Neuron (in vitro differentiated cells): ENCODE measurements at regions not wholly inside any gene's neighbourhood (a gene's known extent, or its start where the extent isn't known, plus 50 kb on each side); places are given as distances from the start of the nearest gene placed in this dataset.
A peak's percentile ranks its signal among the peaks of the same experiment; 100 is the strongest.
"Not testable (repeated sequence)": the region's sequence is repeated elsewhere in the genome, so short reads cannot be mapped to it uniquely, and the experiment has no call there.

Source experiments
- H2AFZ ChIP-seq: one replicate; pipeline ENCODE4 v1.6.1; 2013; ENCODE audit warnings: low read depth, mild to moderate bottlenecking, inconsistent platforms, low read length, moderate library complexity
- H3K27me3 ChIP-seq: one replicate; pipeline ENCODE4 v1.6.1; 2013; ENCODE audit warnings: low read length; ENCODE audit not compliant: insufficient read depth
- H3K36me3 ChIP-seq: one replicate; pipeline ENCODE4 v1.6.1; 2013; ENCODE audit warnings: low read length; ENCODE audit not compliant: insufficient read depth
- H3K4me1 ChIP-seq: one replicate; pipeline ENCODE4 v1.6.1; 2013; ENCODE audit warnings: low read length; ENCODE audit not compliant: insufficient read depth
- H3K4me3 ChIP-seq: 2 replicates; pipeline ENCODE4 v1.5.1; 2013; ENCODE audit warnings: mild to moderate bottlenecking, low read length, moderate library complexity
- H3K9me3 ChIP-seq: one replicate; pipeline ENCODE4 v1.6.1; 2013; ENCODE audit warnings: low read length

DNA sequence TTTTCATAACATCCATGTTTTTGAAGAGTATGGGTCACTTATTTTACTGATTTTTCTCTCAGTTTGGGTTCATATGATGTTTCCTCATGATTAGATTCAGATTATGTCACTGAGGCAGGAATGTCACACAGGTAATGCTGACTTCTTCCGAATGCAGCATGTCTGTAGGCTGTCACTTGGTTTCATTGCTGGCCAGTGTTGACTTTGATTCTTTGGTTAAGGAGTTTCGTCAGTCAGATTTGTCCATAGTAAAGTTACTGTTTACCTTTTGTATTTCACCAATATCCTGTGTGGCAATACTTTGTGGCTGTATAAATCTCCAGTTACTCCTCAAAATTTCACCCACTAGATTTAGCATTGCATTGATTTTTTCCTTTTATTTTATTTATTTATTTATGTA lies 105.6 kb downstream of the MRPL57 start:
- no peaks in the 10 kb centered on the region for H3K9me3 ChIP-seq
- no peak overlapping the region for H3K4me3 ChIP-seq
- H2AFZ ChIP-seq: no peak overlapping the region
- no peaks in the 10 kb centered on the region for H3K4me1 ChIP-seq
- no peaks in the 10 kb centered on the region for H3K36me3 ChIP-seq
- no peaks in the 10 kb centered on the region for H3K27me3 ChIP-seq

DNA sequence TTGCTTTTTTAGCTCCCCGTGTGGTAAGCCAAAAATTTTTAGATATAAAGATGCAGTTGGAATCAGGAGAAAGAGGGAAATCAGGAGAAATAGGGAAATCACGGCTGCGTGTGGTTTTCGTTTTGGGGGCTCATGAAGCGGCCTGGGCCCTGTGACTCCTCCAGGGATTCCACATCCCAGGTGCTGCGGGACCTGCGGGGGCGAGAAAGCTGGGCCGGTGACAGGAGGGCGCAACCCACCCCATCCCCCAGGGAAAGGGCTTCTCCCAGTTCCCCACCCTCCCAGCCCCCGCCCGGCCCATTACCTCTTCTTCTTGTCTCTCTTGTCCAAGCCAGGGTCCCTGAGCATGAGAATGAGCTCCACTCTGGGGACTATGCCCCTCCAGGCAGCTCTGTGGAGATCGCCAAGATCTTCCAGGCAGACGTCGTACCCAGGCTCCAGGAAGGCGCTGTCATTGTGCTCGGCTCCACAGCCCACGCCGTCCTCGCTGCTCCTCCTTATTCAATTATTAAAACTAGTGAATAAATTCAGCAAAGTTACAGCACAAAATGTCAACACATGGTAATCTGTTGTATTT lies 111.0 kb downstream of the MRPL57 start:
- no peaks in the 10 kb centered on the region for H3K9me3 ChIP-seq
- no peak overlapping the region for H2AFZ ChIP-seq
- H3K36me3 ChIP-seq: no peaks in the 10 kb centered on the region
- H3K4me3 ChIP-seq: no peak overlapping the region
- no peaks in the 10 kb centered on the region for H3K4me1 ChIP-seq
- peaks cover 3% of the 10 kb centered on the region for H3K27me3 ChIP-seq

DNA sequence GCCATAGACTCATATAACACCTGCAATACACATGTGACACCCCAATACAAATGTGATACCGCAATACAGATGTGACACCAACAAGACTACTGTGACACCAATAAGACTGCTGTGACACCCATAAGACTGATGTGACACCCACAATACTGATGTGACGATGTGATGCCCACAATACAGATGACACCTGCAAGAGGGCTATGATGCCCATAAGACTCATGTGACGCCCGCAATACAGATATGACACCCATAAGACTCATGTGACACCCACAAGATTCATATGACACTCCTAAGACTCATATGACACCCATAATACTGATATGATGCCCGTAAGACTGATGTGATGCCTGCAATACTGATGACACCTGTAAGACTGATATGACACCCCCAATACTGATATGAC lies 113.0 kb downstream of the MRPL57 start:
- no peak overlapping the region for H3K4me3 ChIP-seq
- H3K27me3 ChIP-seq: peaks cover 3% of the 10 kb centered on the region
- no peaks in the 10 kb centered on the region for H3K4me1 ChIP-seq
- H3K9me3 ChIP-seq: no peaks in the 10 kb centered on the region
- H3K36me3 ChIP-seq: no peaks in the 10 kb centered on the region
- no peak overlapping the region for H2AFZ ChIP-seq

DNA sequence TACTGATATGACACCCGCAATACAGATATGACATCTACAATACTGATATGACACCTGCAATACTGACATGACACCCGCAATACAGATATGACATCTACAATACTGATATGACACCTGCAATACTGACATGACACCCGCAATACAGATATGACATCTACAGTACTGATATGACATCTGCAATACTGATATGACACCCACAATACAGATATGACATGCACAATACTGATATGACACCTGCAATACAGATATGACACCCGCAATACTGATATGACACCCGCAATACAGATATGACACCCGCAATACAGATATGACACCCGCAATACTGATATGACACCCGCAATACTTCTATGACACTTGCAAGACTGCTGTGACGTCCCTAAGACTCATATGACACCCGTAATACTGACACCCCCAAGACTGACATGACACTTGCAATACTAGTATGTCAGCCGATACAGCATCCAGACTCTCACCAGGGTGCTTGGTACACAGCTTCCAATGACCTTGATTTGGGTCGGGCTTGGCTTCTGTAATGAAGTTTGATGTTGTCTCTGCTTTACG lies 114.1 kb downstream of the MRPL57 start:
- H3K9me3 ChIP-seq, H2AFZ ChIP-seq: not testable (repeated sequence)

DNA sequence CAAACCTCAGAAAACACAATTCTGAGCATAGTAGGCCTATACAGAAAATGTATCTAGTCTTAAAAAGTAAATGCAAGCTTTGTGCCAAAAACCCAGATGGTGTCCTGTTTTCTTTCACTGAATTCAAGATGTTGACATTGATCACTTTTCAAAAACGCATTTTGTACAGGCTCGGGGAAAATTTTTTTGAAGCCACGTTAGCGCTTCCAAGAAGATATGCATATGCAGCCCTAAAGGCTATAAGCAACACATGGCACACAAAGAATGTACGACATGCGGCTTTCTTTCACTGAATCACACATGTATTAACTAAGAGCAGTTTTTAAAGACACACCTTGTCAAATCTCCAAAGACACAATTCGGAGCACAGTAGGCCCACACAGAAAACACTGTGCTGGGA lies 115.4 kb downstream of the MRPL57 start:
- Histone ChIP-seq H3K36me3 (no peaks in the 10 kb centered on the region), H3K4me3 (no peak overlapping the region), H3K4me1 (peaks cover 3% of the 10 kb centered on the region), H3K9me3 (no peaks in the 10 kb centered on the region), H2AFZ (no peak overlapping the region), H3K27me3 (peaks cover 3% of the 10 kb centered on the region)

More for the DNA sequence above, 114.1 kb downstream of the MRPL57 start:
- H3K4me1 ChIP-seq, H3K27me3 ChIP-seq, H3K4me3 ChIP-seq, H3K36me3 ChIP-seq: not testable (repeated sequence)

DNA sequence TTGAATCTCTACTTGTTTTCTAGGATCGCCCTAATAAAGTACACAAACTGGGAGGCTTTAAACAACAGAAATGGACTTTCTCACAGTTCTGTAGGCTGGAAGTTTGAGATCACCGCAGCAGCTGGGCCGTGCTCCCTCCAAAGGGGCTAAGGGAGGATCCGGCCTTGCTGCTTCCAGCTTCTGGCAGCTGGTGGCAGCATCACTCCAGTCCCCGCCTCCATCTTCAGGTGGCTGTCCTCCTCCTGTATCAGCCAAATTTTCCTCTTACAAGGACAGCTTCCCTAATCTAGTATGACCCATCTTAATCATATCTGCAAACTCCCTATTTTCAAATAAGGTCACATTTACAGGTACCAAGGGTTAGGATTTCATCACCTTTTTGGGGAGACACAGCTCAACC lies 120.5 kb downstream of the MRPL57 start:
- Histone ChIP-seq H2AFZ (peak overlapping the region; percentile 77), H3K4me1 (peaks cover 16% of the 10 kb centered on the region), H3K4me3 (peak overlapping the region; percentile 8)
- not testable (repeated sequence) for H3K36me3 ChIP-seq, H3K9me3 ChIP-seq, H3K27me3 ChIP-seq

DNA sequence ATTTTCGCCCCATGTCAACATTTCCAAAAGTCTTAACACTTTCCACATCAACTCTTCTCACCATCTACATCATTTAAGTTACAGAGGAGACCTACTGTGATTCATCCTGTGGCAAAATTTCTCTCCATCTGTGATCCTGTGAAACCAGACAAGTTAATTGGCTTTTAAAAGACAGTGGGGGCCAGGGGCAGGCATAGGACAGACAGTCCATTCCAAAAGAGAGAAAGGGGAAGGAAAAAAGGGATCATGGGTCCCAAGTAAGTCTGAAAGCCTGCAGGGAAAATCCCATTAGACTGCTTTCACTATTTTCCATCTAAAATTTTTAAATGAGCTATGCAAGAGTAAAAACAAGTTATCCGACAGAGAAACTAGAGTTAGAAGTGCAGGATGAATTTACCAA lies 121.0 kb downstream of the MRPL57 start:
- H3K4me3 ChIP-seq: peak overlapping the region; percentile 96

DNA sequence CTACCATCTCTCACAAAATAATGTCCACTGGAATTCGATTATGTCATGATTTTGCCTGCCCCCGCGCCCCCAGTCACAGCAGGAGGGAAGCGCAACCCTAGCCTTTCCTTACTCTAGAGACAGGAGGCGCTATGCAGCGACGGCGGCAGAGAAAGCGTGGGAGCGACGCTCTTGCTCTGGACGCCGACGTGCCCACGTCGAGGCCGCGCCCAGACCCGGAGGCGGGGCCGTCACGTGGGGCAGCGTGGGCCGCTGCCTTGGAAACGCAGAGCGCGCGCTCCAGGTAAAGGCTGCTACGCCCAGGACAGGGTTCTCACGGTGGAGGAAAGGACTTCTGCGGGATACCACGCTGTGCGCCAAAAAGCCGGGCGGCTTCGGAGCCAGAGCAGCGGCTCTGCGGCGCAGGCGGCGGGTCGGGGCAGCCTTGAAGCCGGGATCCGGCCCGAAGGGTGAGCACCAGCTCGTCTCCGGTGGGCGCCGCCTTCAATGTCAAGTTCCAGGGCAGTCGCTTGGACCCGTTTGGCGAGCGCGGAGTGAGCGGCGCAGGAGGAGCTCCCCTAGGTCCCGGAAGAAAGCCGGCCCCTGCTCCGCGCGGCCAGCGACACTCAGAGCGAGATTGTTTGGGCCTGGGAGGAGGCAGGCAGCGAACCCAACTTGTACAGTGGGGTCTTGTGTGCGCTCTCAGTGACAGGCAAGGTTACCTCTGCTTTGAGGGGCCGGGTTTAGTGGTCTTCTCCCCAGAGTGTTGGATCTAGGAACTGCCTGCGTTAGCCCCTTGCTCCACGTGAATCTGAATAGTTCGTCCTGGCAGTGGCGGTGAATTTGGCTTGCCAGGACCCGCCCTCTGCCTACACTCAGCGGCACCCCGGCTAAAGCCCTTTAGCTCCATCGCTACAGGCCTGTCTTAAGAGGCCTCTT lies 121.7 kb downstream of the MRPL57 start:
- Histone ChIP-seq H2AFZ (peak overlapping the region; percentile 77), H3K36me3 (peaks cover under 1% of the 10 kb centered on the region), H3K4me1 (peaks cover 16% of the 10 kb centered on the region), H3K4me3 (peak overlapping the region; percentile 96), H3K9me3 (no peaks in the 10 kb centered on the region), H3K27me3 (no peaks in the 10 kb centered on the region)

More for the DNA sequence above, 121.0 kb downstream of the MRPL57 start:
- H3K9me3 ChIP-seq: no peaks in the 10 kb centered on the region
- peak overlapping the region; percentile 77 for H2AFZ ChIP-seq
- no peaks in the 10 kb centered on the region for H3K36me3 ChIP-seq
- peaks cover 16% of the 10 kb centered on the region for H3K4me1 ChIP-seq
- no peaks in the 10 kb centered on the region for H3K27me3 ChIP-seq

DNA sequence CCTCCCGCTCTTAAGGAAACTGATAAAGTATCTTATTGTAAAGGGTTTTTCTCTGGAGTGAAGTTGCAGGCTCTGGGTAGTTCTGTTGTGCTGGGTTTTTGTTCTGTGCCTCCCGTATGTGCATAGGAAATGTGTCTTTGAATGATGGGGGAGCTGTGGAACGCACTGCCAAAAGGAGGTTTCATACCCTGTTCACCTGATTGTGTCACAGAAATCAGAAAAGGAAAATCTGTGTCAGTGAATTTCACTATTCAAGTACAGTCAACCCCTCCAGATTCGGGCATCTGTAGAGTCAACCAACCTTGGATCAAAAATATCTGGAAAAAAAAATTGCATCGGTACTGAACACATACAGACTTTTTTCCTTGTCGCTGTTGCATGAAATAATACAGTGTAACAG lies 127.8 kb downstream of the MRPL57 start:
- Histone ChIP-seq H3K9me3 (no peaks in the 10 kb centered on the region), H3K4me1 (peaks cover 10% of the 10 kb centered on the region), H3K4me3 (no peak overlapping the region), H2AFZ (no peak overlapping the region), H3K27me3 (no peaks in the 10 kb centered on the region), H3K36me3 (peaks cover 9% of the 10 kb centered on the region)

DNA sequence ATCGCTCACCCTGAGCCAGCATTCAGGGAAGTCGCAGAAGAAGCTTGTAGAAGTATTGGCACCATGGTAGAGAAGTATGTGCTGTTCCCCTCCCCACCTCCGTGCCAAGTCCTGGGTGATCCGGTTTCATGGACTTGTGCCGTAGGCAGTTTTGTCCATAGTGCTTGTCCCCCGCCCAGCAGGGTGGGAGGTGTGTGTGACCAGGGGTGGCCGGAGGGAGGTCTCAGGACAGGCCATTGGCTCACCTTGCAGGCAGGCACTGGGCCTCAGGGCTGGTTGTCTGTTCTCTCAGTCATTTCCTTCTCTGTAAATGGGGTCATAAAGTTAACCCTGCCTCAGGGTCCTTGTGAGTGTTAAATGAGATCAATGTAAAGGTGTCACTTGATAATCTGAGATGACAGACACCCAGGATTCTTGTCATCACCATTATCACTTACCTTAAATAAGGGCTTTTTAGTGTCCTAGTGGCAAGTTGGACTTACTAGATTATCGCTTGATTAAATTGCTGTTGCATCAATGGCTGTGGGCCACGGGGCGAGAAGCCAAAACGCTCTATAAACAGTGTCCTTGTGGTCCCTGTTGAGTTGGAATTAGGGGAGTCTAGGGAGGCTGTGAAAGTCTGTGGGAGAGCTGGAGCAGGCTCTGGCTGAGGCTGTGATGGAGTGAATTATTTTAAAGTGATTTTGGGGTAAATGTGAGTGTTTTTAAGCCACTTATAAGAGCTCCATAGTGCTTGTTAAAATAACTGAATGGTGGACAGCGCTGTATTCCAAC lies 130.0 kb downstream of the MRPL57 start:
- not testable (repeated sequence) for H3K9me3 ChIP-seq, H3K27me3 ChIP-seq, H3K36me3 ChIP-seq, H3K4me3 ChIP-seq, H2AFZ ChIP-seq
- peaks cover 10% of the 10 kb centered on the region for H3K4me1 ChIP-seq

DNA sequence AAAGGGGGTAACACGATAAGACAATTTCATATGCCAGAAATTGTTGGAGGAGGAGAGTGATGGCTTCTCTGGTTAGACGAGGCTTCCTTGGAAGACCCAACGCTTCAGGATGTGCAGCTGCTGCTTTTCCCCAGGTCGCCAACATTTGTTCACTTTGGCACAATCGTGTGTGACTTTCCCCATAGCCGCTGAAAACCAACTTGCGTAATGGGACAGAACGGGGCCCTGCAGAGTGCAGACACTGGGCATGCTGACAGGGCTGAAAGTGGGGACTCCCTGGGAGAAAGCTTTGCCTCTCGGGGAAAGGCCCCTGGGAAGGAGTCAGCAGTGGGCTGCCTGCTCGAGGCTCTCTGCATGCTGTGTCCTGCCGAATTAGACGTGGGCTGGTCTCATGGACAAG lies 130.7 kb downstream of the MRPL57 start:
- H3K36me3 ChIP-seq, H2AFZ ChIP-seq, H3K27me3 ChIP-seq, H3K9me3 ChIP-seq, H3K4me3 ChIP-seq: not testable (repeated sequence)
- peaks cover 10% of the 10 kb centered on the region for H3K4me1 ChIP-seq

DNA sequence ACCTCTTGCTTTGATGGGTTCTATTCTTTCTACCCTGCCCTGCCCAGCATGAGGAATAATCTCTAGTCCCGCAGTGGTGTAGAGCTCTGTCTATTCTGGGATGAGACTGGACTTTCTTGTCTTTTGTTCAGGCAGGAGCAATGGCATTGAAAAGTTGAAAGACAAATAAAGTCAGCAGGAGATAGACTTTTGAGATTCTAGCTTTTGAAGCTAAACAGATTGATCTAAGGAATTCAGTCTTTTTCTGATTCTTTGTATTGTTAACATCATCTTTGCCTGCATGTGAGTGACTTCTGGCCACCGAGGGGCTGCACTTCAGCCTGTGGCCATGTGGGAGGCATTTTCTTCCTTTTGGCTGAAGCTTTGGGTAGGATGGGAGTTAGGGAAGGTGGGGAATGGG lies 132.4 kb downstream of the MRPL57 start:
- Histone ChIP-seq H3K4me1 (peaks cover 10% of the 10 kb centered on the region), H3K4me3 (no peak overlapping the region), H3K27me3 (no peaks in the 10 kb centered on the region), H3K36me3 (peaks cover 5% of the 10 kb centered on the region), H3K9me3 (no peaks in the 10 kb centered on the region), H2AFZ (no peak overlapping the region)
